HCT116 (cell line): ENCODE measurements at regions not wholly inside any gene's neighbourhood (a gene's known extent, or its start where the extent isn't known, plus 50 kb on each side); places are given as distances from the start of the nearest gene placed in this dataset.

Experiments used
- CEBPB ChIP-seq: IDR thresholded peaks from 2 replicates; pipeline ENCODE4 v1.6.1; 2012; ENCODE audit warnings: low read depth
- POLR2A ChIP-seq: IDR thresholded peaks from 2 replicates; pipeline ENCODE4 v1.7.0; 2011; ENCODE audit warnings: borderline replicate concordance; ENCODE audit not compliant: insufficient read depth, insufficient read length; ENCODE audit errors: extremely low read depth
- POLR2AphosphoS5 ChIP-seq: IDR thresholded peaks from 2 replicates; pipeline ENCODE4 v1.6.1; 2011; ENCODE audit warnings: mild to moderate bottlenecking, low read depth, low read length, moderate library complexity
- SP1 ChIP-seq: IDR thresholded peaks from 2 replicates; pipeline ENCODE4 v1.6.1; 2012; ENCODE audit warnings: low read depth
- TF ChIP-seq, protein P1 (sequence below), 3 experiments: fragments of 200-600 bp in 1 of 3; sonication (generic) in 1 of 3; IDR thresholded peaks in 2 of 3; conservative IDR thresholded peaks in 1 of 3; 2 replicates each; pipeline ENCODE4 v1.5.1; 2012 to 2017; ENCODE audit warnings: low read depth in 2 of 3, low read length in 2 of 3, antibody characterized with exemption in 1 of 3, borderline replicate concordance in 1 of 3, control low read depth in 1 of 3, mild to moderate bottlenecking in 1 of 3, mixed read lengths in 1 of 3, mixed run types in 1 of 3, moderate library complexity in 1 of 3; ENCODE audit not compliant: insufficient read depth in 1 of 3
- TF ChIP-seq, protein P2 (sequence below): IDR thresholded peaks from 2 replicates; pipeline ENCODE4 v1.6.1; 2012

DNA sequence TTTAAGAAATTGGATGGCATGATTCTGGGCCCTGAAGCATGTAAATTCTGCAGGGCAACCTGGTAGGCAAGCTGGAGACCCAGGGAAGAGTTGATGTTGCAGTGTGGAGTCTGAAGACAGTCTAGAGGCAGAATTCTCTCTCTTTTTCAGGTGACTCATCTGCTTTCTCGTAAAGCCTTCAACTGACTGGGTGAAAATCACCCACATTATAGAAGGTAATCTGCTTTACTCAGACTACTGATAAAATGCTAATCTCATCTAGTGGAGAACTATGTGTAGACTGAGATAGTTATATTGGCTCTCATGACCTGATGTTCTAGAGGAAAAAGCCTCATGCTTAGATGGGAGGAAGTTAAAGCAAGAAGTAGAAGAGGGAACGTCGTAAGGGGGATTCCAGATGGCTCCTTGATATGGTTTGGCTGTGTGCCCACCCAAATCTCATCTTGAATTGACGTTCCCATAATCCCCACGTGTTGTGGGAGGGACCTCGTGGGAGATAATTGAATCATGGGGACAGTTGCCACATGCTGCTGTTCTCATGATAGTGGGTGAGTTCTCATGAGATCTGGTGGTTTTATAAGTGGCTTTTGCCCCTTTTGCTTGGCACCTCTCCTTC is 723.8 kb downstream of the BCL11B start:
- TF ChIP-seq SP1 (no peak), POLR2AphosphoS5 (no peak), POLR2A (no peak), CEBPB (no peak)
- TF ChIP-seq, protein P1, sequence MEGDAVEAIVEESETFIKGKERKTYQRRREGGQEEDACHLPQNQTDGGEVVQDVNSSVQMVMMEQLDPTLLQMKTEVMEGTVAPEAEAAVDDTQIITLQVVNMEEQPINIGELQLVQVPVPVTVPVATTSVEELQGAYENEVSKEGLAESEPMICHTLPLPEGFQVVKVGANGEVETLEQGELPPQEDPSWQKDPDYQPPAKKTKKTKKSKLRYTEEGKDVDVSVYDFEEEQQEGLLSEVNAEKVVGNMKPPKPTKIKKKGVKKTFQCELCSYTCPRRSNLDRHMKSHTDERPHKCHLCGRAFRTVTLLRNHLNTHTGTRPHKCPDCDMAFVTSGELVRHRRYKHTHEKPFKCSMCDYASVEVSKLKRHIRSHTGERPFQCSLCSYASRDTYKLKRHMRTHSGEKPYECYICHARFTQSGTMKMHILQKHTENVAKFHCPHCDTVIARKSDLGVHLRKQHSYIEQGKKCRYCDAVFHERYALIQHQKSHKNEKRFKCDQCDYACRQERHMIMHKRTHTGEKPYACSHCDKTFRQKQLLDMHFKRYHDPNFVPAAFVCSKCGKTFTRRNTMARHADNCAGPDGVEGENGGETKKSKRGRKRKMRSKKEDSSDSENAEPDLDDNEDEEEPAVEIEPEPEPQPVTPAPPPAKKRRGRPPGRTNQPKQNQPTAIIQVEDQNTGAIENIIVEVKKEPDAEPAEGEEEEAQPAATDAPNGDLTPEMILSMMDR (IDR thresholded peaks at IDR 0.05 in 2 of 3, conservative IDR thresholded peaks at IDR 0.05 in 1 of 3; ENCODE audit: borderline replicate concordance in 1 of 3, insufficient read depth in 1 of 3, low read depth in 2 of 3, low read length in 2 of 3): no peak
- TF ChIP-seq, protein P2, sequence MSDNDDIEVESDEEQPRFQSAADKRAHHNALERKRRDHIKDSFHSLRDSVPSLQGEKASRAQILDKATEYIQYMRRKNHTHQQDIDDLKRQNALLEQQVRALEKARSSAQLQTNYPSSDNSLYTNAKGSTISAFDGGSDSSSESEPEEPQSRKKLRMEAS: no peak
